IMR-90 (cell line): ENCODE measurements at regions not wholly inside any gene's neighbourhood (a gene's known extent, or its start where the extent isn't known, plus 50 kb on each side); places are given as distances from the start of the nearest gene placed in this dataset.

Source experiments
- ATAC-seq: fragments of 200-7000 bp; cut with Tn5 transposase; 2 replicates; pipeline ENCODE4 v1.9.1; 2020; ENCODE audit warnings: low read depth, mild to moderate bottlenecking, moderate library complexity
- BruUV-seq: library from RNA; stranded (reverse); fragments of 400-500 nt; replicated peaks from 2 replicates; lab custom pipeline; 2021; lab: Mats Ljungman, UMichigan
- CTCF ChIA-PET: fragments of 300-600 bp; formaldehyde crosslinking; extraction: SDS; loops from one replicate; lab custom pipeline; 2021; ENCODE audit warnings: antibody characterized with exemption; lab: Yijun Ruan, JAX
- POLR2A ChIA-PET: fragments of 300-600 bp; sonication (Branson Sonifier 250); formaldehyde crosslinking; loops from one replicate; lab custom pipeline; 2022; ENCODE audit warnings: antibody characterized with exemption; ENCODE audit not compliant: unreplicated experiment; lab: Charles Lee
- DNase-seq: peaks from one replicate; pipeline ENCODE4 v3.0.0; 2013
- H2AFZ ChIP-seq: replicated peaks from 2 replicates; pipeline ENCODE3; 2013; ENCODE audit warnings: low read length, mild to moderate bottlenecking; ENCODE audit not compliant: poor library complexity
- H2AK5ac ChIP-seq: 2 replicates; pipeline ENCODE4 v1.6.1; 2013; ENCODE audit warnings: low read depth, low read length, inconsistent platforms
- H2AK9ac ChIP-seq: replicated peaks from 2 replicates; pipeline ENCODE3; 2013; ENCODE audit warnings: mild to moderate bottlenecking, low read depth, low read length, moderate library complexity; ENCODE audit not compliant: poor library complexity
- H2BK120ac ChIP-seq: 2 replicates; pipeline ENCODE4 v1.6.1; 2013; ENCODE audit warnings: low read depth, low read length, inconsistent platforms
- H2BK15ac ChIP-seq: 3 replicates; pipeline ENCODE4 v1.6.1; 2013; ENCODE audit warnings: low read depth, low read length, inconsistent platforms
- H2BK20ac ChIP-seq: 2 replicates; pipeline ENCODE4 v1.6.1; 2013; ENCODE audit warnings: low read depth, mild to moderate bottlenecking, inconsistent platforms, low read length, moderate library complexity
- H2BK5ac ChIP-seq: 2 replicates; pipeline ENCODE4 v1.6.1; 2013; ENCODE audit warnings: mild to moderate bottlenecking, low read depth, low read length, inconsistent platforms; ENCODE audit not compliant: poor library complexity, severe bottlenecking
- H3K14ac ChIP-seq: replicated peaks from 2 replicates; pipeline ENCODE4 v1.6.1; 2013; ENCODE audit warnings: low read depth, low read length, inconsistent platforms
- H3K18ac ChIP-seq: 2 replicates; pipeline ENCODE4 v1.6.1; 2013; ENCODE audit warnings: low read depth, low read length, control low read depth
- H3K23ac ChIP-seq: 2 replicates; pipeline ENCODE4 v1.6.1; 2013; ENCODE audit warnings: low read depth, low read length, inconsistent platforms
- H3K27ac ChIP-seq: 2 replicates; pipeline ENCODE4 v1.5.1; 2013; ENCODE audit warnings: mild to moderate bottlenecking, control low read depth, low read length; ENCODE audit not compliant: insufficient read depth
- H3K27me3 ChIP-seq: 2 replicates; pipeline ENCODE4 v1.6.1; 2013; ENCODE audit warnings: low read length; ENCODE audit not compliant: control insufficient read depth, insufficient read depth
- H3K36me3 ChIP-seq: 2 replicates; pipeline ENCODE4 v1.6.1; 2013; ENCODE audit warnings: low read length, mixed read lengths; ENCODE audit not compliant: control insufficient read depth, insufficient read depth
- H3K4ac ChIP-seq: 2 replicates; pipeline ENCODE4 v1.6.1; 2013; ENCODE audit warnings: low read depth, low read length, inconsistent platforms
- H3K4me1 ChIP-seq: 2 replicates; pipeline ENCODE4 v1.6.1; 2013; ENCODE audit warnings: low read length, mixed read lengths; ENCODE audit not compliant: control insufficient read depth, insufficient read depth
- H3K4me2 ChIP-seq: 2 replicates; pipeline ENCODE4 v1.6.1; 2013; ENCODE audit warnings: low read depth, mild to moderate bottlenecking, control low read depth, low read length, moderate library complexity
- H3K4me3 ChIP-seq: 2 replicates; pipeline ENCODE4 v1.5.1; 2013; ENCODE audit warnings: low read depth, mild to moderate bottlenecking, control low read depth, low read length, moderate library complexity; ENCODE audit not compliant: insufficient read depth
- H3K56ac ChIP-seq: 2 replicates; pipeline ENCODE4 v1.6.1; 2013; ENCODE audit warnings: low read length, inconsistent platforms; ENCODE audit not compliant: insufficient read depth; ENCODE audit errors: extremely low read depth
- H3K79me1 ChIP-seq, 2 experiments: 2 replicates each; pipeline ENCODE4 v1.6.1; 2013; ENCODE audit warnings: low read length in 2 of 2, inconsistent platforms in 1 of 2, low read depth in 1 of 2
- H3K9ac ChIP-seq: 2 replicates; pipeline ENCODE4 v1.6.1; 2013; ENCODE audit warnings: low read depth, low read length, control low read depth
- H3K9me1 ChIP-seq: 2 replicates; pipeline ENCODE4 v1.6.1; 2013; ENCODE audit warnings: low read length, inconsistent platforms; ENCODE audit not compliant: insufficient read depth
- H3K9me3 ChIP-seq: 2 replicates; pipeline ENCODE4 v1.6.1; 2013; ENCODE audit warnings: low read length; ENCODE audit not compliant: control insufficient read depth, insufficient read depth
- H4K20me1 ChIP-seq: 2 replicates; pipeline ENCODE4 v1.6.1; 2013; ENCODE audit warnings: low read length, inconsistent platforms; ENCODE audit not compliant: insufficient read depth
- H4K5ac ChIP-seq: 2 replicates; pipeline ENCODE4 v1.6.1; 2013; ENCODE audit warnings: mild to moderate bottlenecking, low read depth, low read length, control low read depth
- H4K8ac ChIP-seq, 2 experiments: 2 replicates each; pipeline ENCODE4 v1.6.1; 2013; ENCODE audit warnings: low read depth in 2 of 2, low read length in 2 of 2, control low read depth in 1 of 2, inconsistent platforms in 1 of 2
- H4K91ac ChIP-seq: 2 replicates; pipeline ENCODE4 v1.6.1; 2013; ENCODE audit warnings: low read depth, low read length, inconsistent platforms; ENCODE audit not compliant: insufficient read depth
- BHLHE40 ChIP-seq: fragments of 150-350 bp; IDR thresholded peaks from 2 replicates; pipeline ENCODE4 v1.6.1; 2016; ENCODE audit warnings: mild to moderate bottlenecking, low read depth, low read length
- CEBPB ChIP-seq: IDR thresholded peaks from 2 replicates; pipeline ENCODE4 v1.6.1; 2012; ENCODE audit warnings: low read depth, low read length, improper control_type of control experiment
- CHD1 ChIP-seq: IDR thresholded peaks from 2 replicates; pipeline ENCODE4 v1.6.1; 2012; ENCODE audit warnings: low read depth, low read length, improper control_type of control experiment
- CTCF ChIP-seq: conservative IDR thresholded peaks from 2 replicates; pipeline ENCODE4 v1.5.1; 2012; ENCODE audit warnings: mild to moderate bottlenecking, low read depth, low read length, improper control_type of control experiment
- ELK1 ChIP-seq: fragments of 150-350 bp; IDR thresholded peaks from 2 replicates; pipeline ENCODE4 v1.6.1; 2016; ENCODE audit warnings: low read depth, mild to moderate bottlenecking, low read length, moderate library complexity, borderline replicate concordance
- FOS ChIP-seq: fragments of 150-350 bp; IDR thresholded peaks from 2 replicates; pipeline ENCODE4 v1.6.1; 2016; ENCODE audit warnings: low read depth, low read length
- MAFK ChIP-seq: IDR thresholded peaks from 2 replicates; pipeline ENCODE4 v1.6.1; 2012; ENCODE audit warnings: low read depth, low read length, improper control_type of control experiment
- MAZ ChIP-seq: IDR thresholded peaks from 2 replicates; pipeline ENCODE4 v1.6.1; 2012; ENCODE audit warnings: low read depth, mild to moderate bottlenecking, low read length, improper control_type of control experiment, moderate library complexity, borderline replicate concordance
- MXI1 ChIP-seq: IDR thresholded peaks from 2 replicates; pipeline ENCODE4 v1.6.1; 2012; ENCODE audit warnings: low read depth, mild to moderate bottlenecking, low read length, moderate library complexity, borderline replicate concordance
- NFE2L2 ChIP-seq: fragments of 150-350 bp; IDR thresholded peaks from 2 replicates; pipeline ENCODE4 v1.6.1; 2016; ENCODE audit warnings: low read depth, mild to moderate bottlenecking, low read length
- POLR2A ChIP-seq: IDR thresholded peaks from 2 replicates; pipeline ENCODE4 v1.6.1; 2012; ENCODE audit warnings: mild to moderate bottlenecking, low read depth, low read length
- RAD21 ChIP-seq: IDR thresholded peaks from 2 replicates; pipeline ENCODE4 v1.6.1; 2012; ENCODE audit warnings: low read length, improper control_type of control experiment
- RCOR1 ChIP-seq: IDR thresholded peaks from 2 replicates; pipeline ENCODE4 v1.6.1; 2012; ENCODE audit warnings: mild to moderate bottlenecking, low read length, improper control_type of control experiment; ENCODE audit not compliant: insufficient replicate concordance
- RFX5 ChIP-seq: IDR thresholded peaks from 2 replicates; pipeline ENCODE4 v1.8.0; 2012; ENCODE audit warnings: low read depth, mild to moderate bottlenecking, low read length, moderate library complexity
- SMC3 ChIP-seq: fragments of 150-350 bp; IDR thresholded peaks from 2 replicates; pipeline ENCODE4 v1.6.1; 2016; ENCODE audit warnings: low read depth, mild to moderate bottlenecking, antibody characterized with exemption, low read length, moderate library complexity
- USF2 ChIP-seq: fragments of 150-350 bp; IDR thresholded peaks from 2 replicates; pipeline ENCODE4 v1.6.1; 2017; ENCODE audit warnings: mild to moderate bottlenecking, antibody characterized with exemption, low read length, low read depth
- WGBS, 2 experiments: methylation state at CpG; one replicate each; pipeline versions ENCODE4 v1.1.5 to v1.1.7; 2013; ENCODE audit warnings: missing lambda C conversion rate in 2 of 2; ENCODE audit not compliant: insufficient read length in 1 of 2; ENCODE audit errors: extremely low coverage in 2 of 2; 5-methylcytosine and 5-hydroxymethylcytosine counted together
- dilution Hi-C: fragments of 300-500 bp; cut with HindIII; formaldehyde crosslinking; loops from one replicate; pipeline ENCODE4 v1.14.3; 2018; ENCODE audit warnings: low sequenced_read_pairs; ENCODE audit not compliant: unreplicated experiment
- in situ Hi-C: fragments of 300-500 bp; cut with MboI; formaldehyde crosslinking; loops from 3 replicates; pipeline ENCODE4 v1.14.3; 2019; ENCODE audit warnings: low sequenced_read_pairs, inconsistent platforms, mixed read lengths
- intact Hi-C: fragments of 100-400 bp; cut with micrococcal nuclease; formaldehyde crosslinking; loops from 2 replicates; pipeline ENCODE4 v1.10.0; 2022

- Histone ChIP-seq H2BK15ac (no peak overlapping the region), H3K9me3 (no peaks in the 10 kb centered on the region), H3K27me3 (no peaks in the 10 kb centered on the region), H4K5ac (no peak overlapping the region), H3K56ac (no peak overlapping the region), H2AK5ac (no peak overlapping the region), H3K14ac (no peak overlapping the region), H2AK9ac (no peak overlapping the region), H3K79me1 (no peaks in the 10 kb centered on the region), H3K4me1 (no peaks in the 10 kb centered on the region), H2BK5ac (no peak overlapping the region), H2BK20ac (no peak overlapping the region), H3K36me3 (no peaks in the 10 kb centered on the region), H3K4ac (no peak overlapping the region), H4K8ac (no peak overlapping the region), H4K91ac (no peak overlapping the region), H2BK120ac (no peak overlapping the region), H3K9me1 (no peaks in the 10 kb centered on the region), H3K4me2 (no peak overlapping the region), H2AFZ (no peak overlapping the region), H3K23ac (no peak overlapping the region), H3K18ac (no peak overlapping the region), H3K27ac (no peak overlapping the region), H3K9ac (no peak overlapping the region), H4K20me1 (no peaks in the 10 kb centered on the region), H3K4me3 (no peak overlapping the region)
- WGBS, 2 experiments: 47% methylated on average over 2 of the region's 5 CpGs; no CpG with 5 or more reads in 1 of the 2 experiments
- BruUV-seq: no TSS peak
- in situ Hi-C loops: no loop called here
- dilution Hi-C loops: no loop called here
- intact Hi-C loops: no loop called here
- DNase-seq (no peak), ATAC-seq (no peak)
- POLR2A ChIA-PET: no interaction called here
- CTCF ChIA-PET: no interaction called here
- TF ChIP-seq FOS: no peak
- TF ChIP-seq ELK1: no peak
- TF ChIP-seq USF2: no peak
- no peak for TF ChIP-seq RFX5
- no peak for TF ChIP-seq POLR2A
- TF ChIP-seq CHD1: no peak
- TF ChIP-seq BHLHE40: no peak
- no peak for TF ChIP-seq CTCF
- TF ChIP-seq SMC3: no peak
- TF ChIP-seq RAD21: no peak
- TF ChIP-seq NFE2L2: no peak
- no peak for TF ChIP-seq MAFK
- no peak for TF ChIP-seq RCOR1
- no peak for TF ChIP-seq CEBPB
- TF ChIP-seq MXI1: no peak
- TF ChIP-seq MAZ: no peak
Observed at GRCh38 chr13:70527599-70527998, 419.3 kb upstream of the KLHL1 start.
